Suprapubic skin (tissue), 4 donors: ENCODE measurements at regions not wholly inside any gene's neighbourhood (a gene's known extent, or its start where the extent isn't known, plus 50 kb on each side); places are given as distances from the start of the nearest gene placed in this dataset.

ENCODE experiments used
- DNase-seq, 2 donors: peaks; one replicate each; pipeline ENCODE4 v3.0.0-alpha.2; 2019; ENCODE audit warnings: low spot score in 2 of 2
- H3K27ac ChIP-seq: fragments of 200-600 bp; sonication (generic); one replicate; pipeline ENCODE4 v1.5.1; 2019
- H3K27me3 ChIP-seq: fragments of 200-600 bp; sonication (generic); one replicate; pipeline ENCODE4 v1.5.1; 2019
- H3K36me3 ChIP-seq: fragments of 200-600 bp; sonication (generic); one replicate; pipeline ENCODE4 v1.5.1; 2019
- H3K4me1 ChIP-seq: fragments of 200-600 bp; sonication (generic); one replicate; pipeline ENCODE4 v1.5.1; 2019
- H3K4me3 ChIP-seq: fragments of 200-600 bp; sonication (generic); one replicate; pipeline ENCODE4 v1.5.1; 2019; ENCODE audit warnings: mild to moderate bottlenecking
- H3K9me3 ChIP-seq: fragments of 200-600 bp; sonication (generic); one replicate; pipeline ENCODE4 v1.5.1; 2019
- EP300 ChIP-seq: sonication (generic); formaldehyde crosslinking; IDR thresholded peaks from one replicate; pipeline ENCODE4 v1.6.1; 2017; ENCODE audit warnings: antibody characterized with exemption
- POLR2A ChIP-seq, 2 donors: fragments of 450-650 bp; IDR thresholded peaks; one replicate each; pipeline ENCODE4 v1.6.1; 2017; ENCODE audit warnings: antibody characterized with exemption in 2 of 2, mild to moderate bottlenecking in 2 of 2, moderate library complexity in 2 of 2
- POLR2AphosphoS5 ChIP-seq, 3 donors: sonication (generic); formaldehyde crosslinking; IDR thresholded peaks; one replicate each; pipeline ENCODE4 v1.6.1; 2017; ENCODE audit warnings: antibody characterized with exemption in 3 of 3
- WGBS: methylation state at CpG from one replicate; pipeline ENCODE4 v1.1.5; 2018; 5-methylcytosine and 5-hydroxymethylcytosine counted together
- TF ChIP-seq, protein P1 (sequence below), 2 donors: fragments of 200-600 bp in 1 of 2; fragments of 450-650 bp in 1 of 2; sonication (generic) in 1 of 2; IDR thresholded peaks; one replicate each; pipeline ENCODE4 v1.5.1; 2016 to 2019; ENCODE audit warnings: antibody characterized with exemption in 2 of 2, mild to moderate bottlenecking in 1 of 2, moderate library complexity in 1 of 2

GRCh38 chr10:28155726-28156125, 147.1 kb downstream of the MPP7 start:
- H3K36me3 ChIP-seq, result no peaks in the 10 kb centered on the region
- H3K9me3 ChIP-seq, result no peaks in the 10 kb centered on the region
- 59% methylated on average over 1 of the region's 1 CpG for WGBS
- no peak for DNase-seq
- H3K4me3 ChIP-seq, result no peak overlapping the region
- TF ChIP-seq EP300 (no peak), POLR2A (IDR thresholded peaks at IDR 0.05) (no peak), POLR2AphosphoS5 (IDR thresholded peaks at IDR 0.05) (no peak)
- TF ChIP-seq, protein P1, sequence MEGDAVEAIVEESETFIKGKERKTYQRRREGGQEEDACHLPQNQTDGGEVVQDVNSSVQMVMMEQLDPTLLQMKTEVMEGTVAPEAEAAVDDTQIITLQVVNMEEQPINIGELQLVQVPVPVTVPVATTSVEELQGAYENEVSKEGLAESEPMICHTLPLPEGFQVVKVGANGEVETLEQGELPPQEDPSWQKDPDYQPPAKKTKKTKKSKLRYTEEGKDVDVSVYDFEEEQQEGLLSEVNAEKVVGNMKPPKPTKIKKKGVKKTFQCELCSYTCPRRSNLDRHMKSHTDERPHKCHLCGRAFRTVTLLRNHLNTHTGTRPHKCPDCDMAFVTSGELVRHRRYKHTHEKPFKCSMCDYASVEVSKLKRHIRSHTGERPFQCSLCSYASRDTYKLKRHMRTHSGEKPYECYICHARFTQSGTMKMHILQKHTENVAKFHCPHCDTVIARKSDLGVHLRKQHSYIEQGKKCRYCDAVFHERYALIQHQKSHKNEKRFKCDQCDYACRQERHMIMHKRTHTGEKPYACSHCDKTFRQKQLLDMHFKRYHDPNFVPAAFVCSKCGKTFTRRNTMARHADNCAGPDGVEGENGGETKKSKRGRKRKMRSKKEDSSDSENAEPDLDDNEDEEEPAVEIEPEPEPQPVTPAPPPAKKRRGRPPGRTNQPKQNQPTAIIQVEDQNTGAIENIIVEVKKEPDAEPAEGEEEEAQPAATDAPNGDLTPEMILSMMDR (IDR thresholded peaks at IDR 0.05), result no peak
- no peaks in the 10 kb centered on the region for H3K27me3 ChIP-seq
- no peaks in the 10 kb centered on the region for H3K4me1 ChIP-seq
- no peak overlapping the region for H3K27ac ChIP-seq

DNA sequence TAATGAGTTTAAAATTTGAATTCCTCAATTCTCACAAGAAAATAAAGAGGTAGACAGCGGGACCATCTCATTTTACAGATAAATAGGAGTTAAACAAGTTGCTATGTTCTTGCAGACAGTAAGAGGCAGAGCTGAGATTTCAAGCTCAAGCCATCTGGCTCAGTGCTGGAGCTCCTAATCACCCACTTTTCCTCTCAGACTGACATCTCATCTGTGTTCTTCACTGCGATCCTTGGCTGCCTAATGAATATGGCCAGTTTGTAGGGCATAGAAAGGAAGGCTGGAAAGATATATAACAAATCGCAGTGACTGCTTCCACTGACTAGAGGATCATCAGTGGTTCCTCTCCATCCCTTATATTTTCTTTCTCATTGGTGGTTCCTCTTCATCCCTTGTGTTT, 151.2 kb downstream of the MPP7 start:
- Histone ChIP-seq H3K4me1 (no peaks in the 10 kb centered on the region), H3K36me3 (no peaks in the 10 kb centered on the region), H3K27ac (no peak overlapping the region), H3K27me3 (no peaks in the 10 kb centered on the region), H3K9me3 (no peaks in the 10 kb centered on the region), H3K4me3 (no peak overlapping the region)
- DNase-seq, result no peak
- 57% methylated on average over 3 of the region's 3 CpGs for WGBS
- TF ChIP-seq EP300, result no peak
- TF ChIP-seq POLR2AphosphoS5 (IDR thresholded peaks at IDR 0.05), result no peak
- no peak for TF ChIP-seq POLR2A (IDR thresholded peaks at IDR 0.05)
- TF ChIP-seq, protein P1 (IDR thresholded peaks at IDR 0.05), result no peak

- H3K27ac ChIP-seq, result no peak overlapping the region
- no peak overlapping the region for H3K4me3 ChIP-seq
- H3K36me3 ChIP-seq, result no peaks in the 10 kb centered on the region
- 95% methylated on average over 7 of the region's 7 CpGs for WGBS
- H3K4me1 ChIP-seq, result no peaks in the 10 kb centered on the region
- no peaks in the 10 kb centered on the region for H3K9me3 ChIP-seq
- DNase-seq, result no peak
- H3K27me3 ChIP-seq, result no peaks in the 10 kb centered on the region
- TF ChIP-seq POLR2A (IDR thresholded peaks at IDR 0.05) (no peak), POLR2AphosphoS5 (IDR thresholded peaks at IDR 0.05) (no peak)
- TF ChIP-seq, protein P1 (IDR thresholded peaks at IDR 0.05), result no peak
These were observed 150.9 kb upstream of the ODAD2 start for GRCh38 chr10:28149746-28150145.

DNA sequence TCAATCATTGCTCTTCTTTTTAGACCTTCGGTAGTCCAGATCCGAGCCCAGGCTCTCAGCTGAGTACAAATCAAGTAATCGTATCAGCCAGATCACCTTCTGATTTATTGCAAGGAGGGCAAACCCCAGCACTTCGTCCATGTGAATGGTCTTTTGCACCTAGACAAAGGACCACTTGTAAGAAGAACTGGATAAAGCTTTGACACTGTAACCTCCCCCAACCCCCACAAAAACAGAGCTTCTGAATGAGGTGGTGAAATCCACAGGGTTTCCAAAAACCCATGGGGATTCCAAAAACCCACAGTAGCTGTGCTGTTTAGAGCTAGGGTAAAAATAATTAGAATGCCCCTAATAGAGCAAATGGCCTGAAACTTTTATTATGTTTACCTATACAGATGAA, 148.8 kb upstream of the ODAD2 start:
- Histone ChIP-seq H3K4me1 (no peaks in the 10 kb centered on the region), H3K27me3 (no peaks in the 10 kb centered on the region), H3K36me3 (no peaks in the 10 kb centered on the region), H3K9me3 (no peaks in the 10 kb centered on the region), H3K27ac (no peak overlapping the region), H3K4me3 (no peak overlapping the region)
- 88% methylated on average over 4 of the region's 4 CpGs for WGBS
- TF ChIP-seq POLR2AphosphoS5 (IDR thresholded peaks at IDR 0.05), result no peak
- DNase-seq, result no peak

- WGBS, result 96% methylated on average over 2 of the region's 2 CpGs
- no peaks in the 10 kb centered on the region for H3K4me1 ChIP-seq
- no peaks in the 10 kb centered on the region for H3K27me3 ChIP-seq
- H3K27ac ChIP-seq, result no peak overlapping the region
- no peaks in the 10 kb centered on the region for H3K36me3 ChIP-seq
- H3K4me3 ChIP-seq, result no peak overlapping the region
- no peak for DNase-seq
- no peaks in the 10 kb centered on the region for H3K9me3 ChIP-seq
- no peak for TF ChIP-seq EP300
- TF ChIP-seq POLR2A (IDR thresholded peaks at IDR 0.05), result no peak
- no peak for TF ChIP-seq POLR2AphosphoS5 (IDR thresholded peaks at IDR 0.05)
- TF ChIP-seq, protein P1 (IDR thresholded peaks at IDR 0.05), result no peak
These were observed 140.3 kb upstream of the ODAD2 start for GRCh38 chr10:28139138-28139537.
